GM10248 (cell line): ENCODE measurements at regions not wholly inside any gene's neighbourhood (a gene's known extent, or its start where the extent isn't known, plus 50 kb on each side); places are given as distances from the start of the nearest gene placed in this dataset.

ENCODE experiments used
- CTCF ChIA-PET: fragments of 300-600 bp; sonication (Branson Sonifier 250); formaldehyde crosslinking; extraction: SDS; loops from one replicate; lab custom pipeline; 2021; ENCODE audit warnings: antibody characterized with exemption; lab: Yijun Ruan, JAX
- POLR2A ChIA-PET: fragments of 350-650 bp; sonication (Branson Sonifier 250); formaldehyde crosslinking; extraction: SDS; loops from one replicate; lab custom pipeline; 2020; ENCODE audit warnings: antibody characterized with exemption; lab: Yijun Ruan, JAX
- DNase-seq: peaks from one replicate; pipeline ENCODE4 v3.0.0; 2012; ENCODE audit errors: extremely low spot score
- CTCF ChIP-seq: IDR thresholded peaks from 2 replicates; pipeline ENCODE4 v1.5.1; 2012; ENCODE audit warnings: mild to moderate bottlenecking, low read depth; ENCODE audit errors: extremely low read depth, missing control alignments, control extremely low read depth

DNA sequence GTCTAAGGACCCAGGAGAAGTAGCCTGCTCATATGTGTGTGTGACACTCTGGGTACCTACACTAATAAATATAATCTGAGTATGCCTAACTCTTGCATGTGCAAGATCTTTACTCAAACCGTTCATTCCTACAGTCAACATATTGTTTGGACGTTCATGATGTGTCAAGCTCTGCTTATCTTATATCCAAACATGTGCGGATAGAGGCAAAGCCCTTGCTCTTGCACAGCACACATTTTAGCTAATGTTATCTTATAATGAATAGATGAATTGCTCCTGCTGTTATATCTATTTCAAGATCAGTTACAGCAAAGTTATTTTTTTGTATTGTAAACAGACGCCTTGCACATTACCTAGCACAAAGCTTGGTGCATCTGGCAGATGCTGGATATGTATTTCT, 228.4 kb upstream of the FLRT2 start:
- DNase-seq = no peak
- TF ChIP-seq CTCF = no peak
- ChIA-PET CTCF (interaction anchor here (1.0 to 1.5 kb wide), 2 partner anchors 8 to 24 kb away, joined by 3 to 4 read pairs; no protein-coding TSS in a partner anchor), POLR2A (no interaction called here)

- ChIA-PET CTCF (no interaction called here), POLR2A (no interaction called here)
- no peak for DNase-seq
- no peak for TF ChIP-seq CTCF
These were observed 223.9 kb upstream of the FLRT2 start for GRCh38 chr14:85306024-85306423.

DNA sequence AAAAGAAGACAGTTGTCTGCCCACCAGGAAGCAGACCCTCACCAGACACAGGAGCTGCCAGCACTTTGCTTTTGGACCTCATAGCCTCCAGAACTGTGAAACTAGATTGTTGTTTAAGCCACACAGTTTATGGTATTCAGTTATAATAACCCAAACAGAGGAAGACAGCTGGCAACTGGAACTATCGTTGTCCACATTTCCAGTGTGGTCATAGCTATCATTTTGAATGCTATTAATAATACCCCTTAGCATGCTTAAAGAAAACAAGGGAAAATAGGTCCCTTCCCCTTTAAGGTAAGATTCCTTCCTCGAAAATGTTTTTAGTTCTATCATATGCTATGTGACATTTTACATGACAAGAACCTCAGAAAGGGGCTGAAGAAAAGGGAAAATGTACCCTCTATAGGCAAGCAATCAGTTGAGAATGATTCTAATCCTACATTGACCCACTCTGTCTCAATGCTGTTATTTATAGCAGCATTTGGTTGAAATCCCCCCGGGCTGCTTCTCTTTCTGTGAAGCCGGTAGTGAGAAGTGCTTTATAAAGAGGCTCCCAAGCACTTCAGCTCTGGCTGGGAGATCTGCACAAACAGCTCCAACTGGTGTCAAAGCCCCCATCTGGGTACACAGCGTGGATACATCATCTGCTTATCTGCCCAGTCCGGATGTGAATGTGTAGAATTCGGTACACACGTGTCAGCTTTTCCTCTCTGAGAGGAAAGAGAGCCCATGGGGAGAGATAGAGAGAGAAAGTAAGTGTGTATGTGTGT, 221.2 kb upstream of the FLRT2 start:
- no peak for TF ChIP-seq CTCF
- ChIA-PET CTCF (interaction anchor here (1.4 kb wide), 1 partner anchor 9 kb away, joined by 4 read pairs; no protein-coding TSS in a partner anchor), POLR2A (no interaction called here)
- DNase-seq = no peak

DNA sequence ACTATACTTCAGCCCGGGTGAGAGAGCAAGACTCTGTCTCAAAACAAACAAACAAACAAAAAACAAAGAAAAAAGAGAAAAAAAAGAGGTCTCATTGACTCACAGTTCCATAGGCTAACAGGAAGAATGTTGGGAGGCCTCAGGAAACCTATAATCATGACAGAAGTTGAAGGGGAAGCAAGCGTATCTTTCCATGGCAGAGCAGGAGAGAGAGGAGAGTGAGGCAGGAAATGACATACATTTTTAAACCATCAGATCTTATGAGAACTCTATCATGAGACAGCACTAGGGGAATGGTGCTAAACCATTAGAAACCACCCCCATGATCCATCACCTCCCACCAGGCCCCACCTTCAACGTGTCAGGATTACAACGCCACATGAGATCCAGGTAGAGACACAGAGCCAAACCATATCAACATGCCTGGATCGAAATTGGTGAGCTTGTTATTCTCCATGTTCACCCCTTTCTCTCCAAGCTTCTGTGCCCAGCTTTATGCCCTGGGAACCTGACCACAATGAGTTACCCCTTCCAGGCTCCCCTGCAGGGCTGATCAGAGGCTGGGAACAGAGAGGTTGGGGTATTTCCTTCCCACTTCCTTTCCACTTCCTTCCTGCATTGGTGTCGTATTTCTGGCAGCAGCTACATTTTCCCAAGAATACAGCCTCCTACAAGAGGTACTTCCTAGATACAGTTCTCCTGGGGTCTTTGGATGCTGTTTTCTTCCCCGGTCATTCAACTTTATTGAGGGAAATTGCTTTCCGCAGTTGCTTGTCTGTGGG, 219.3 kb upstream of the FLRT2 start:
- ChIA-PET CTCF (interaction anchor here (1.0 kb wide), 1 partner anchor 9 kb away, joined by 4 read pairs; no protein-coding TSS in a partner anchor), POLR2A (no interaction called here)
- TF ChIP-seq CTCF = no peak
- no peak for DNase-seq

GRCh38 chr14:85313560-85314207, 216.3 kb upstream of the FLRT2 start:
- no peak for TF ChIP-seq CTCF
- ChIA-PET POLR2A (no interaction called here), CTCF (no interaction called here)
- DNase-seq = no peak

GRCh38 chr14:85315290-85315689, 214.7 kb upstream of the FLRT2 start:
- POLR2A ChIA-PET = no interaction called here
- no peak for TF ChIP-seq CTCF
- no peak for DNase-seq
- CTCF ChIA-PET = interaction anchor here (1.4 kb wide), 1 partner anchor 12 kb away, joined by 3 read pairs; no protein-coding TSS in a partner anchor
